ENCODE measurements at regions not wholly inside any gene's neighbourhood (a gene's known extent, or its start where the extent isn't known, plus 50 kb on each side); places are given as distances from the start of the nearest gene placed in this dataset.
"Not testable (repeated sequence)": the region's sequence is repeated elsewhere in the genome, so short reads cannot be mapped to it uniquely, and the experiment has no call there.

DNA sequence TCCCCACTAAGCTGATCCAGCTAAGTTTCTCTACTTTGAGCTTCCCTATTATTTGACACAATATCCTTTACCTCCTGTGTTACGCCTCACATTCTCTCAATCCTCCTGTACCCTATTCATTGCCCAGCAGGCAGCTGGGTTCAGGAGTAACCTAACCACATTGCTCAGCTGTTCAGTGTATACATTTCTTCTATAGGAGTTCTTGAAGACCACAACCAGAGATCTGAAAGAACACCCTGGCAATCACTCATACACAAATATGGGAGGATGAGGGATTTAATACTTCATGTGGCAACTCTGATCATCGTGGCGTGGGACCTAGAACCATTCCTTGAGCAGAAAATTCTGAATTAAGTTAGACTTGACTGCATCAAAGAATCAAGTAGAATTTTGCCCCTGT, 346.8 kb upstream of the ARPP21 start:
- no peak overlapping the region for H3K27ac Mint-ChIP-seq
- H3K9me3 Mint-ChIP-seq, result peaks cover 3% of the 10 kb centered on the region
- no peaks in the 10 kb centered on the region for H3K27me3 Mint-ChIP-seq
- DNase-seq (ENCODE audit: extremely low spot score, unreplicated experiment), result no peak
- TF ChIP-seq, protein P1, sequence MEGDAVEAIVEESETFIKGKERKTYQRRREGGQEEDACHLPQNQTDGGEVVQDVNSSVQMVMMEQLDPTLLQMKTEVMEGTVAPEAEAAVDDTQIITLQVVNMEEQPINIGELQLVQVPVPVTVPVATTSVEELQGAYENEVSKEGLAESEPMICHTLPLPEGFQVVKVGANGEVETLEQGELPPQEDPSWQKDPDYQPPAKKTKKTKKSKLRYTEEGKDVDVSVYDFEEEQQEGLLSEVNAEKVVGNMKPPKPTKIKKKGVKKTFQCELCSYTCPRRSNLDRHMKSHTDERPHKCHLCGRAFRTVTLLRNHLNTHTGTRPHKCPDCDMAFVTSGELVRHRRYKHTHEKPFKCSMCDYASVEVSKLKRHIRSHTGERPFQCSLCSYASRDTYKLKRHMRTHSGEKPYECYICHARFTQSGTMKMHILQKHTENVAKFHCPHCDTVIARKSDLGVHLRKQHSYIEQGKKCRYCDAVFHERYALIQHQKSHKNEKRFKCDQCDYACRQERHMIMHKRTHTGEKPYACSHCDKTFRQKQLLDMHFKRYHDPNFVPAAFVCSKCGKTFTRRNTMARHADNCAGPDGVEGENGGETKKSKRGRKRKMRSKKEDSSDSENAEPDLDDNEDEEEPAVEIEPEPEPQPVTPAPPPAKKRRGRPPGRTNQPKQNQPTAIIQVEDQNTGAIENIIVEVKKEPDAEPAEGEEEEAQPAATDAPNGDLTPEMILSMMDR (conservative IDR thresholded peaks at IDR 0.05), result no peak
- H3K4me3 Mint-ChIP-seq, result no peak overlapping the region
- peaks cover 8% of the 10 kb centered on the region for H3K4me1 Mint-ChIP-seq (ENCODE audit: unreplicated experiment)
- no peaks in the 10 kb centered on the region for H3K36me3 Mint-ChIP-seq

DNA sequence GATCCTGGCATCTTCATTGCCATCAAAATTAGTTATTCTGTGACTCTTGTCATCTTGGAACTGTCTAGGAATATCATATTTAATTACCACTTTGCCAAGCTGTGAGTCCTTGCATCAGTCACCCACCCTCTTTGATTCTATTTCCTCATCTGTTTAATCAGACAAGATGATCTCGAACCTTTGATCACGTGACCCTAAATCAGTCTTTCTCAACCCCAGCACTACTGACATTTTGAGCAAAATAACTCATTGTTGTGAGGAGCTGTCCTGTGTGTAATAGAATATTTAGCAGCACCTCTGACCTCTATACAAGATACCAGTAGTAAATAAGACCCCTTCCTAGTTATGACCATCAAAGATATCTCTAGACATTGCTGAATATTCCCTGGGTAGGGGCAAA, 343.4 kb upstream of the ARPP21 start:
- H3K27ac Mint-ChIP-seq, result no peak overlapping the region
- peaks cover 3% of the 10 kb centered on the region for H3K9me3 Mint-ChIP-seq
- H3K4me1 Mint-ChIP-seq (ENCODE audit: unreplicated experiment), result peaks cover 8% of the 10 kb centered on the region
- H3K4me3 Mint-ChIP-seq, result no peak overlapping the region
- H3K27me3 Mint-ChIP-seq, result no peaks in the 10 kb centered on the region
- TF ChIP-seq, protein P1 (conservative IDR thresholded peaks at IDR 0.05), result no peak
- no peaks in the 10 kb centered on the region for H3K36me3 Mint-ChIP-seq
- no peak for DNase-seq (ENCODE audit: extremely low spot score, unreplicated experiment)

DNA sequence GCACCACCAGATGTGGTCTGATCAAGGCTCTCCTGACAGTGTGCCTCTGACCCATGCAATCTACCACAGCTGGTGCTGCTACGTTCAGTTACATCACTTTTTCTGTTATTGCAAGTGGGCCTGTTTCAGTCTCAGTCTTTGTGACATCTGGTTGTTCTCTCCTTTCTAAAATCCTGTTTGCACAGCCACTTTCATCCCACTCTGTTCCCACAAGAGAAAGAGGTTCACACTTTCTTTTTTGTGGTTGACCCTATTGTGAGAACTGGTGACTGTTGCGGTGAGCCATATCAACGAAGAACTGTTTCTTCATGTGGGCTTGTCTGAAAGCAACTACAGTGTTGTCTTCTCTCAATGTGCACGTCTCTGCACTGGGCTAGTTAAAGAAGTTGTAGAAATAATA, 342.8 kb upstream of the ARPP21 start:
- peaks cover 3% of the 10 kb centered on the region for H3K9me3 Mint-ChIP-seq
- H3K27me3 Mint-ChIP-seq, result peaks cover under 1% of the 10 kb centered on the region
- no peak for DNase-seq (ENCODE audit: extremely low spot score, unreplicated experiment)
- TF ChIP-seq, protein P1 (conservative IDR thresholded peaks at IDR 0.05), result no peak
- peaks cover 8% of the 10 kb centered on the region for H3K4me1 Mint-ChIP-seq (ENCODE audit: unreplicated experiment)
- no peaks in the 10 kb centered on the region for H3K36me3 Mint-ChIP-seq
- H3K4me3 Mint-ChIP-seq, result no peak overlapping the region
- H3K27ac Mint-ChIP-seq, result no peak overlapping the region

DNA sequence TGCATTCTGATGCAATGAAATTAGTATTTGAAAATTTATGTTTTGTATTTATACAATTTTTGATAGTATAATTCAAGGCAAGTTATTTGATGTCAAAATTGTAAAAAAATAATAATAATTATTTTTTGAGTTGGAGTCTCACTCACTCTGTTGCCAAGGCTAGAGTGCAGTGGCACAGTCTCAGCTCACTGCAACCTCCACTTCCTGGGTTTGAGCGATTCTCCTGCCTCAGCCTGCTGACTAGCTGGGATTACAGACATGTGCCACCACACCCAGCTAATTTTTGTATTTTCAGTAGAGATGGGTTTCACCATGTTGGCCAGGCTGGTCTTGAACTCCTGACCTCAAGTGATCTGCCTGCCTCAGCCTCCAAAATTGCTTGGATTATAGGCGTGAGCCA, 342.4 kb upstream of the ARPP21 start:
- not testable (repeated sequence) for H3K36me3 Mint-ChIP-seq; H3K9me3 Mint-ChIP-seq; H3K27ac Mint-ChIP-seq; H3K4me1 Mint-ChIP-seq (ENCODE audit: unreplicated experiment); DNase-seq (ENCODE audit: extremely low spot score, unreplicated experiment); H3K4me3 Mint-ChIP-seq; H3K27me3 Mint-ChIP-seq

DNA sequence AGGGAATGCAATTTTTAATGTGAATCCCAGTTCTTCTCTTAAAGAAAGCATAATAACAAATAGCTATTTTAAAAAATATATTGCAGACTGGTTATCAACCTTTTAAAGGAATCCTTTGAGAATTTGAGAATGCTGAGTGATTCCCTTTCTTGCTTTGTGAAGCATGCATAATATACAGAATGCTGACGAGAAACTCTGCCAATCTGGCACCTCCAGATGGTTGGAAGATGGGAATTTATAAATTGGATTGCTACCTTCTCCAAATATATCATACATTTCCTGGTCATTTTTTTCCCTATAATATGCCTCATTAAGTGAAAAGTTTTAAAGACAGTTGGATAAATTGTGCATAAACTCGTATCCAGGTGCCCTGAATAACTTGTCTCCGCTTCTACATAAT, 333.9 kb upstream of the ARPP21 start:
- peaks cover 13% of the 10 kb centered on the region for H3K27me3 Mint-ChIP-seq
- no peaks in the 10 kb centered on the region for H3K36me3 Mint-ChIP-seq
- TF ChIP-seq, protein P1 (conservative IDR thresholded peaks at IDR 0.05), result no peak
- DNase-seq (ENCODE audit: extremely low spot score, unreplicated experiment), result no peak
- no peaks in the 10 kb centered on the region for H3K9me3 Mint-ChIP-seq
- H3K4me1 Mint-ChIP-seq (ENCODE audit: unreplicated experiment), result no peaks in the 10 kb centered on the region
- H3K4me3 Mint-ChIP-seq, result no peak overlapping the region
- H3K27ac Mint-ChIP-seq, result no peak overlapping the region

DNA sequence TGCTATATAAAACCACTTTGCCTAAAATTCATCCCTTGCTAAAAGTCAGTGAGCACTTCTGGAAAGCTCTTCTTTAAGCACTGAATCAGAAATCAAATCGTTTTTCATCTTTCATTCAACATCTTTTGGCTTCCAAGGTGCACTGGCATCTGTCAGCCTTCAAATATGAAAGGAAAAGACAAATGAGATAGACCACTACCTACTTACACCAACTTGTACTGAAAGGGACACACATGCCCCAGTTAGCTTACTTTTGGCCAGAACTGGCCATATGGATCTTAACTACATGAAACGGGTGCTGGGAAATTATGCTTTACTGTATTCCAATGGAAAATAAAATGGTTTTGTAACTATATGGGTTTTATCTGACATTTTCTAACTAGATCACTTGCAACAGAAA, 332.0 kb upstream of the ARPP21 start:
- H3K27ac Mint-ChIP-seq, result no peak overlapping the region
- no peaks in the 10 kb centered on the region for H3K9me3 Mint-ChIP-seq
- no peak overlapping the region for H3K4me3 Mint-ChIP-seq
- H3K27me3 Mint-ChIP-seq, result peaks cover 10% of the 10 kb centered on the region
- H3K4me1 Mint-ChIP-seq (ENCODE audit: unreplicated experiment), result no peaks in the 10 kb centered on the region
- TF ChIP-seq, protein P1 (conservative IDR thresholded peaks at IDR 0.05), result no peak
- no peak for DNase-seq (ENCODE audit: extremely low spot score, unreplicated experiment)
- H3K36me3 Mint-ChIP-seq, result no peaks in the 10 kb centered on the region

DNA sequence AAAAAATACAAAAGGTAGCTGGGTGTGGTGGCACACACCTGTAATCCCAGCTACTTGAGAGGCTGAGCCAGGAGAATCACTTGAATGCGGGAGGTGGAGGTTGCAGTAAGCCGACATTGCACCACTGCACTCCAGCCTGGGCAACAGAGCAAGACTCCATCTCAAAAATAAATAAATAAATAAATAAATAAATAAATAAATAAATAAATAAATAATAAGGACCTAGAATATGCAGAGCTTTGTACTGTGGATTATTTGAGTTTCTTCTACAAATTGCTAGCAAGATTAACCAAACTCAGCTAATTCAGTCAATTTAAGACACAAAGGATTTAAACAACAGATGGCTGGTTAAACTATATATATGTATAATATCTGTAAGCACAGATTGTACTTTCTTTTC, 322.5 kb upstream of the ARPP21 start:
- peaks cover 28% of the 10 kb centered on the region for H3K27me3 Mint-ChIP-seq
- not testable (repeated sequence) for DNase-seq (ENCODE audit: extremely low spot score, unreplicated experiment); H3K36me3 Mint-ChIP-seq; H3K4me1 Mint-ChIP-seq (ENCODE audit: unreplicated experiment); H3K9me3 Mint-ChIP-seq; H3K27ac Mint-ChIP-seq; H3K4me3 Mint-ChIP-seq

Measured in type B pancreatic cell (in vitro differentiated cells).